IMR-90 (cell line): ENCODE measurements at regions not wholly inside any gene's neighbourhood (a gene's known extent, or its start where the extent isn't known, plus 50 kb on each side); places are given as distances from the start of the nearest gene placed in this dataset.

ENCODE experiments used
- ATAC-seq: fragments of 200-7000 bp; cut with Tn5 transposase; 2 replicates; pipeline ENCODE4 v1.9.1; 2020; ENCODE audit warnings: low read depth, mild to moderate bottlenecking, moderate library complexity
- BruUV-seq: library from RNA; stranded (reverse); fragments of 400-500 nt; replicated peaks from 2 replicates; lab custom pipeline; 2021; lab: Mats Ljungman, UMichigan
- CTCF ChIA-PET: fragments of 300-600 bp; formaldehyde crosslinking; extraction: SDS; loops from one replicate; lab custom pipeline; 2021; ENCODE audit warnings: antibody characterized with exemption; lab: Yijun Ruan, JAX
- POLR2A ChIA-PET: fragments of 300-600 bp; sonication (Branson Sonifier 250); formaldehyde crosslinking; loops from one replicate; lab custom pipeline; 2022; ENCODE audit warnings: antibody characterized with exemption; ENCODE audit not compliant: unreplicated experiment; lab: Charles Lee
- DNase-seq: peaks from one replicate; pipeline ENCODE4 v3.0.0; 2013
- H2AFZ ChIP-seq: replicated peaks from 2 replicates; pipeline ENCODE3; 2013; ENCODE audit warnings: low read length, mild to moderate bottlenecking; ENCODE audit not compliant: poor library complexity
- H2AK5ac ChIP-seq: 2 replicates; pipeline ENCODE4 v1.6.1; 2013; ENCODE audit warnings: low read depth, low read length, inconsistent platforms
- H2AK9ac ChIP-seq: replicated peaks from 2 replicates; pipeline ENCODE3; 2013; ENCODE audit warnings: mild to moderate bottlenecking, low read depth, low read length, moderate library complexity; ENCODE audit not compliant: poor library complexity
- H2BK120ac ChIP-seq: 2 replicates; pipeline ENCODE4 v1.6.1; 2013; ENCODE audit warnings: low read depth, low read length, inconsistent platforms
- H2BK15ac ChIP-seq: 3 replicates; pipeline ENCODE4 v1.6.1; 2013; ENCODE audit warnings: low read depth, low read length, inconsistent platforms
- H2BK20ac ChIP-seq: 2 replicates; pipeline ENCODE4 v1.6.1; 2013; ENCODE audit warnings: low read depth, mild to moderate bottlenecking, inconsistent platforms, low read length, moderate library complexity
- H2BK5ac ChIP-seq: 2 replicates; pipeline ENCODE4 v1.6.1; 2013; ENCODE audit warnings: mild to moderate bottlenecking, low read depth, low read length, inconsistent platforms; ENCODE audit not compliant: poor library complexity, severe bottlenecking
- H3K14ac ChIP-seq: replicated peaks from 2 replicates; pipeline ENCODE4 v1.6.1; 2013; ENCODE audit warnings: low read depth, low read length, inconsistent platforms
- H3K18ac ChIP-seq: 2 replicates; pipeline ENCODE4 v1.6.1; 2013; ENCODE audit warnings: low read depth, low read length, control low read depth
- H3K23ac ChIP-seq: 2 replicates; pipeline ENCODE4 v1.6.1; 2013; ENCODE audit warnings: low read depth, low read length, inconsistent platforms
- H3K27ac ChIP-seq: 2 replicates; pipeline ENCODE4 v1.5.1; 2013; ENCODE audit warnings: mild to moderate bottlenecking, control low read depth, low read length; ENCODE audit not compliant: insufficient read depth
- H3K27me3 ChIP-seq: 2 replicates; pipeline ENCODE4 v1.6.1; 2013; ENCODE audit warnings: low read length; ENCODE audit not compliant: control insufficient read depth, insufficient read depth
- H3K36me3 ChIP-seq: 2 replicates; pipeline ENCODE4 v1.6.1; 2013; ENCODE audit warnings: low read length, mixed read lengths; ENCODE audit not compliant: control insufficient read depth, insufficient read depth
- H3K4ac ChIP-seq: 2 replicates; pipeline ENCODE4 v1.6.1; 2013; ENCODE audit warnings: low read depth, low read length, inconsistent platforms
- H3K4me1 ChIP-seq: 2 replicates; pipeline ENCODE4 v1.6.1; 2013; ENCODE audit warnings: low read length, mixed read lengths; ENCODE audit not compliant: control insufficient read depth, insufficient read depth
- H3K4me2 ChIP-seq: 2 replicates; pipeline ENCODE4 v1.6.1; 2013; ENCODE audit warnings: low read depth, mild to moderate bottlenecking, control low read depth, low read length, moderate library complexity
- H3K4me3 ChIP-seq: 2 replicates; pipeline ENCODE4 v1.5.1; 2013; ENCODE audit warnings: low read depth, mild to moderate bottlenecking, control low read depth, low read length, moderate library complexity; ENCODE audit not compliant: insufficient read depth
- H3K56ac ChIP-seq: 2 replicates; pipeline ENCODE4 v1.6.1; 2013; ENCODE audit warnings: low read length, inconsistent platforms; ENCODE audit not compliant: insufficient read depth; ENCODE audit errors: extremely low read depth
- H3K79me1 ChIP-seq, 2 experiments: 2 replicates each; pipeline ENCODE4 v1.6.1; 2013; ENCODE audit warnings: low read length in 2 of 2, inconsistent platforms in 1 of 2, low read depth in 1 of 2
- H3K9ac ChIP-seq: 2 replicates; pipeline ENCODE4 v1.6.1; 2013; ENCODE audit warnings: low read depth, low read length, control low read depth
- H3K9me1 ChIP-seq: 2 replicates; pipeline ENCODE4 v1.6.1; 2013; ENCODE audit warnings: low read length, inconsistent platforms; ENCODE audit not compliant: insufficient read depth
- H3K9me3 ChIP-seq: 2 replicates; pipeline ENCODE4 v1.6.1; 2013; ENCODE audit warnings: low read length; ENCODE audit not compliant: control insufficient read depth, insufficient read depth
- H4K20me1 ChIP-seq: 2 replicates; pipeline ENCODE4 v1.6.1; 2013; ENCODE audit warnings: low read length, inconsistent platforms; ENCODE audit not compliant: insufficient read depth
- H4K5ac ChIP-seq: 2 replicates; pipeline ENCODE4 v1.6.1; 2013; ENCODE audit warnings: mild to moderate bottlenecking, low read depth, low read length, control low read depth
- H4K8ac ChIP-seq, 2 experiments: 2 replicates each; pipeline ENCODE4 v1.6.1; 2013; ENCODE audit warnings: low read depth in 2 of 2, low read length in 2 of 2, control low read depth in 1 of 2, inconsistent platforms in 1 of 2
- H4K91ac ChIP-seq: 2 replicates; pipeline ENCODE4 v1.6.1; 2013; ENCODE audit warnings: low read depth, low read length, inconsistent platforms; ENCODE audit not compliant: insufficient read depth
- BHLHE40 ChIP-seq: fragments of 150-350 bp; IDR thresholded peaks from 2 replicates; pipeline ENCODE4 v1.6.1; 2016; ENCODE audit warnings: mild to moderate bottlenecking, low read depth, low read length
- CEBPB ChIP-seq: IDR thresholded peaks from 2 replicates; pipeline ENCODE4 v1.6.1; 2012; ENCODE audit warnings: low read depth, low read length, improper control_type of control experiment
- CHD1 ChIP-seq: IDR thresholded peaks from 2 replicates; pipeline ENCODE4 v1.6.1; 2012; ENCODE audit warnings: low read depth, low read length, improper control_type of control experiment
- FOS ChIP-seq: fragments of 150-350 bp; IDR thresholded peaks from 2 replicates; pipeline ENCODE4 v1.6.1; 2016; ENCODE audit warnings: low read depth, low read length
- MAFK ChIP-seq: IDR thresholded peaks from 2 replicates; pipeline ENCODE4 v1.6.1; 2012; ENCODE audit warnings: low read depth, low read length, improper control_type of control experiment
- MAZ ChIP-seq: IDR thresholded peaks from 2 replicates; pipeline ENCODE4 v1.6.1; 2012; ENCODE audit warnings: low read depth, mild to moderate bottlenecking, low read length, improper control_type of control experiment, moderate library complexity, borderline replicate concordance
- MXI1 ChIP-seq: IDR thresholded peaks from 2 replicates; pipeline ENCODE4 v1.6.1; 2012; ENCODE audit warnings: low read depth, mild to moderate bottlenecking, low read length, moderate library complexity, borderline replicate concordance
- NFE2L2 ChIP-seq: fragments of 150-350 bp; IDR thresholded peaks from 2 replicates; pipeline ENCODE4 v1.6.1; 2016; ENCODE audit warnings: low read depth, mild to moderate bottlenecking, low read length
- POLR2A ChIP-seq: IDR thresholded peaks from 2 replicates; pipeline ENCODE4 v1.6.1; 2012; ENCODE audit warnings: mild to moderate bottlenecking, low read depth, low read length
- RAD21 ChIP-seq: IDR thresholded peaks from 2 replicates; pipeline ENCODE4 v1.6.1; 2012; ENCODE audit warnings: low read length, improper control_type of control experiment
- RCOR1 ChIP-seq: IDR thresholded peaks from 2 replicates; pipeline ENCODE4 v1.6.1; 2012; ENCODE audit warnings: mild to moderate bottlenecking, low read length, improper control_type of control experiment; ENCODE audit not compliant: insufficient replicate concordance
- RFX5 ChIP-seq: IDR thresholded peaks from 2 replicates; pipeline ENCODE4 v1.8.0; 2012; ENCODE audit warnings: low read depth, mild to moderate bottlenecking, low read length, moderate library complexity
- SMC3 ChIP-seq: fragments of 150-350 bp; IDR thresholded peaks from 2 replicates; pipeline ENCODE4 v1.6.1; 2016; ENCODE audit warnings: low read depth, mild to moderate bottlenecking, antibody characterized with exemption, low read length, moderate library complexity
- WGBS, 2 experiments: methylation state at CpG; one replicate each; pipeline versions ENCODE4 v1.1.5 to v1.1.7; 2013; ENCODE audit warnings: missing lambda C conversion rate in 2 of 2; ENCODE audit not compliant: insufficient read length in 1 of 2; ENCODE audit errors: extremely low coverage in 2 of 2; 5-methylcytosine and 5-hydroxymethylcytosine counted together
- dilution Hi-C: fragments of 300-500 bp; cut with HindIII; formaldehyde crosslinking; loops from one replicate; pipeline ENCODE4 v1.14.3; 2018; ENCODE audit warnings: low sequenced_read_pairs; ENCODE audit not compliant: unreplicated experiment
- in situ Hi-C: fragments of 300-500 bp; cut with MboI; formaldehyde crosslinking; loops from 3 replicates; pipeline ENCODE4 v1.14.3; 2019; ENCODE audit warnings: low sequenced_read_pairs, inconsistent platforms, mixed read lengths
- intact Hi-C: fragments of 100-400 bp; cut with micrococcal nuclease; formaldehyde crosslinking; loops from 2 replicates; pipeline ENCODE4 v1.10.0; 2022
- TF ChIP-seq, protein P1 (sequence below): fragments of 150-350 bp; IDR thresholded peaks from 2 replicates; pipeline ENCODE4 v1.6.1; 2016; ENCODE audit warnings: low read depth, mild to moderate bottlenecking, low read length, moderate library complexity, borderline replicate concordance
- TF ChIP-seq, protein P2 (sequence below): fragments of 150-350 bp; IDR thresholded peaks from 2 replicates; pipeline ENCODE4 v1.6.1; 2017; ENCODE audit warnings: mild to moderate bottlenecking, antibody characterized with exemption, low read length, low read depth
- TF ChIP-seq, protein P3 (sequence below): conservative IDR thresholded peaks from 2 replicates; pipeline ENCODE4 v1.5.1; 2012; ENCODE audit warnings: mild to moderate bottlenecking, low read depth, low read length, improper control_type of control experiment

DNA sequence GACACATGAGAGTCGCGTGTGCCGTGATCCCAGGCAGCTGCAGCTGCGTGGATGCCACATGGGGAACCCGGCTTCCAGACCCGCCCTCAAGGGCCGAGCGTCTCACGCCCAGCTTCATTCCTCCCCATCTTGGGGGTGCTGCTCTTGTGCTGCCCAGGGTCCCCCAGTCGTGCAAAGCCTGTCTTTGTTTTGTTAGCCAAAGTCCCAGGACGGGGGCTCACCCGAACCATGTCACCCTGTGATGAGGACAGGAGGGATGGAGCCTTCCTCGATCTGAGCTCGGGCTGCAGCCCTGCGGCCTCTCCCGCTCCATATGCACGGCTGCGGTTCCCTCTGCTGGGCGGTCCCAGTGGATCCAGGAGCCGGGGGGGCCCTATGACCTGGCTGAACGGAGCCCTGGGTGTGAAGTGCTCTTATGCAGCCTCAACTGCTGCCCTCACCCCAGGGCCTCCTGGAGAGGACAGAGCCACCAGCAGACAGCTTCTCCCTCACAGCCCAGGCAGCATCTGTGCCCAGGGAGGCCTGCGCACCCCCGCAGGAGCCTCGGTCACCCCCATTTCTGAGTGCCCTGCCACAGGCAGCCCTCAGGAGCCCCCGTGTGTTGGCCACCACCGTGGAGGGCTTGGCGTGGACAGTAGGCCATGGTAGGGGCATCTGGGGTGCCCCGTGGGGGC lies 99.0 kb upstream of the CTDP1 start:
- Histone ChIP-seq H3K9me3 (no peaks in the 10 kb centered on the region), H4K8ac (no peak overlapping the region), H3K79me1 (no peaks in the 10 kb centered on the region), H3K9ac (no peak overlapping the region), H3K4me3 (no peak overlapping the region), H3K14ac (no peak overlapping the region), H2AK9ac (no peak overlapping the region), H3K18ac (no peak overlapping the region), H3K27ac (no peak overlapping the region), H3K36me3 (no peaks in the 10 kb centered on the region), H2BK120ac (no peak overlapping the region), H3K56ac (no peak overlapping the region), H2AK5ac (no peak overlapping the region), H2BK15ac (no peak overlapping the region), H4K91ac (no peak overlapping the region), H3K4me2 (no peak overlapping the region), H2BK5ac (no peak overlapping the region), H3K27me3 (no peaks in the 10 kb centered on the region; the same call in 1 of the 2 replicates), H2BK20ac (no peak overlapping the region), H2AFZ (no peak overlapping the region), H3K23ac (no peak overlapping the region), H3K4me1 (peaks cover 19% of the 10 kb centered on the region), H4K20me1 (no peaks in the 10 kb centered on the region; the same call in 1 of the 2 replicates), H4K5ac (no peak overlapping the region), H3K4ac (no peak overlapping the region), H3K9me1 (peaks cover 6% of the 10 kb centered on the region; the same call in 1 of the 2 replicates)
- TF ChIP-seq RFX5, result no peak
- no peak for TF ChIP-seq CHD1
- TF ChIP-seq MAZ, result no peak
- TF ChIP-seq, protein P1, sequence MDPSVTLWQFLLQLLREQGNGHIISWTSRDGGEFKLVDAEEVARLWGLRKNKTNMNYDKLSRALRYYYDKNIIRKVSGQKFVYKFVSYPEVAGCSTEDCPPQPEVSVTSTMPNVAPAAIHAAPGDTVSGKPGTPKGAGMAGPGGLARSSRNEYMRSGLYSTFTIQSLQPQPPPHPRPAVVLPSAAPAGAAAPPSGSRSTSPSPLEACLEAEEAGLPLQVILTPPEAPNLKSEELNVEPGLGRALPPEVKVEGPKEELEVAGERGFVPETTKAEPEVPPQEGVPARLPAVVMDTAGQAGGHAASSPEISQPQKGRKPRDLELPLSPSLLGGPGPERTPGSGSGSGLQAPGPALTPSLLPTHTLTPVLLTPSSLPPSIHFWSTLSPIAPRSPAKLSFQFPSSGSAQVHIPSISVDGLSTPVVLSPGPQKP, result no peak
- TF ChIP-seq CEBPB, result no peak
- TF ChIP-seq, protein P2, sequence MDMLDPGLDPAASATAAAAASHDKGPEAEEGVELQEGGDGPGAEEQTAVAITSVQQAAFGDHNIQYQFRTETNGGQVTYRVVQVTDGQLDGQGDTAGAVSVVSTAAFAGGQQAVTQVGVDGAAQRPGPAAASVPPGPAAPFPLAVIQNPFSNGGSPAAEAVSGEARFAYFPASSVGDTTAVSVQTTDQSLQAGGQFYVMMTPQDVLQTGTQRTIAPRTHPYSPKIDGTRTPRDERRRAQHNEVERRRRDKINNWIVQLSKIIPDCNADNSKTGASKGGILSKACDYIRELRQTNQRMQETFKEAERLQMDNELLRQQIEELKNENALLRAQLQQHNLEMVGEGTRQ, result no peak
- TF ChIP-seq RCOR1, result no peak
- TF ChIP-seq NFE2L2, result no peak
- no peak for TF ChIP-seq SMC3
- no peak for TF ChIP-seq BHLHE40
- TF ChIP-seq MXI1, result no peak
- no peak for TF ChIP-seq MAFK
- TF ChIP-seq FOS, result no peak
- TF ChIP-seq, protein P3, sequence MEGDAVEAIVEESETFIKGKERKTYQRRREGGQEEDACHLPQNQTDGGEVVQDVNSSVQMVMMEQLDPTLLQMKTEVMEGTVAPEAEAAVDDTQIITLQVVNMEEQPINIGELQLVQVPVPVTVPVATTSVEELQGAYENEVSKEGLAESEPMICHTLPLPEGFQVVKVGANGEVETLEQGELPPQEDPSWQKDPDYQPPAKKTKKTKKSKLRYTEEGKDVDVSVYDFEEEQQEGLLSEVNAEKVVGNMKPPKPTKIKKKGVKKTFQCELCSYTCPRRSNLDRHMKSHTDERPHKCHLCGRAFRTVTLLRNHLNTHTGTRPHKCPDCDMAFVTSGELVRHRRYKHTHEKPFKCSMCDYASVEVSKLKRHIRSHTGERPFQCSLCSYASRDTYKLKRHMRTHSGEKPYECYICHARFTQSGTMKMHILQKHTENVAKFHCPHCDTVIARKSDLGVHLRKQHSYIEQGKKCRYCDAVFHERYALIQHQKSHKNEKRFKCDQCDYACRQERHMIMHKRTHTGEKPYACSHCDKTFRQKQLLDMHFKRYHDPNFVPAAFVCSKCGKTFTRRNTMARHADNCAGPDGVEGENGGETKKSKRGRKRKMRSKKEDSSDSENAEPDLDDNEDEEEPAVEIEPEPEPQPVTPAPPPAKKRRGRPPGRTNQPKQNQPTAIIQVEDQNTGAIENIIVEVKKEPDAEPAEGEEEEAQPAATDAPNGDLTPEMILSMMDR, result no peak
- TF ChIP-seq RAD21, result no peak
- no peak for TF ChIP-seq POLR2A
- WGBS, 2 experiments, result 76% methylated on average over 11 of the region's 28 CpGs; no CpG with 5 or more reads in 1 of the 2 experiments
- POLR2A ChIA-PET, result no interaction called here
- no TSS peak for BruUV-seq
- ATAC-seq (no peak), DNase-seq (no peak)
- intact Hi-C loops, result no loop called here
- CTCF ChIA-PET, result no interaction called here
- in situ Hi-C loops, result no loop called here
- dilution Hi-C loops, result no loop called here
